ENCODE measurements at regions not wholly inside any gene's neighbourhood (a gene's known extent, or its start where the extent isn't known, plus 50 kb on each side); places are given as distances from the start of the nearest gene placed in this dataset.

GRCh38 chr14:76585616-76586015 lies 175.7 kb upstream of the VASH1 start:
- no peak overlapping the region for H3K27ac ChIP-seq
- DNase-seq = no peak
- H3K4me3 ChIP-seq = no peak overlapping the region
- H3K9me3 ChIP-seq = no peaks in the 10 kb centered on the region
- 44 to 50% methylated on average over 6 to 8 of the region's 8 CpGs for WGBS, 2 donors
- H3K36me3 ChIP-seq = no peaks in the 10 kb centered on the region
- intact Hi-C loops (cut with DNase I) = no loop called here
- TF ChIP-seq POLR2A (IDR thresholded peaks at IDR 0.05) = no peak
- TF ChIP-seq, protein P1, sequence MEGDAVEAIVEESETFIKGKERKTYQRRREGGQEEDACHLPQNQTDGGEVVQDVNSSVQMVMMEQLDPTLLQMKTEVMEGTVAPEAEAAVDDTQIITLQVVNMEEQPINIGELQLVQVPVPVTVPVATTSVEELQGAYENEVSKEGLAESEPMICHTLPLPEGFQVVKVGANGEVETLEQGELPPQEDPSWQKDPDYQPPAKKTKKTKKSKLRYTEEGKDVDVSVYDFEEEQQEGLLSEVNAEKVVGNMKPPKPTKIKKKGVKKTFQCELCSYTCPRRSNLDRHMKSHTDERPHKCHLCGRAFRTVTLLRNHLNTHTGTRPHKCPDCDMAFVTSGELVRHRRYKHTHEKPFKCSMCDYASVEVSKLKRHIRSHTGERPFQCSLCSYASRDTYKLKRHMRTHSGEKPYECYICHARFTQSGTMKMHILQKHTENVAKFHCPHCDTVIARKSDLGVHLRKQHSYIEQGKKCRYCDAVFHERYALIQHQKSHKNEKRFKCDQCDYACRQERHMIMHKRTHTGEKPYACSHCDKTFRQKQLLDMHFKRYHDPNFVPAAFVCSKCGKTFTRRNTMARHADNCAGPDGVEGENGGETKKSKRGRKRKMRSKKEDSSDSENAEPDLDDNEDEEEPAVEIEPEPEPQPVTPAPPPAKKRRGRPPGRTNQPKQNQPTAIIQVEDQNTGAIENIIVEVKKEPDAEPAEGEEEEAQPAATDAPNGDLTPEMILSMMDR (IDR thresholded peaks at IDR 0.05) = no peak
- H3K27me3 ChIP-seq = no peaks in the 10 kb centered on the region
- H3K4me1 ChIP-seq = peaks cover 0 to 10% (median 0%) of the 10 kb centered on the region in 3 donors

DNA sequence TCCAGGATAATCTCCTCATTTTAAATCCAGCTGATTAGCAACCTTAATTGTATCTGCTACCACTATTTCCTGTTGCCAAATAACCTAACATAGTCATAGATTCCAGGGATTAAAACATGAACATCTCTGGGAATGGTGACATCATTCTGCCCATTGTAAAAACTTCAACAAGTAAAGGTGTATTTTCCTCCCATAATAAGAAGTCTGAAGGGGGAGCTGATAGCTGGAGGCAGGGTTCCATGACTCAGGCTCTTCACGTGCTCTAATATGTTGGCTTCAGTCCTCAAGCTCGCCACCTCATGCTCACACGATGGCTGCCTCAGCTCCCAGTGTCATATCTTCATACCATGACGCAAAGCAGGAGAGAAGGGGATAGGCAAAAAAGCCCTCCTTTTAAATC lies 172.0 kb upstream of the VASH1 start:
- Histone ChIP-seq H3K27me3 (no peaks in the 10 kb centered on the region), H3K4me3 (no peak overlapping the region), H3K4me1 (peaks cover 0 to 5% (median 0%) of the 10 kb centered on the region in 3 donors), H3K27ac (no peak overlapping the region), H3K36me3 (no peaks in the 10 kb centered on the region), H3K9me3 (no peaks in the 10 kb centered on the region)
- intact Hi-C loops (cut with DNase I) = no loop called here
- WGBS, 2 donors = 53 to 72% methylated on average over 3 to 4 of the region's 4 CpGs
- TF ChIP-seq, protein P1 (IDR thresholded peaks at IDR 0.05) = no peak
- no peak for TF ChIP-seq POLR2A (IDR thresholded peaks at IDR 0.05)
- DNase-seq = no peak

DNA sequence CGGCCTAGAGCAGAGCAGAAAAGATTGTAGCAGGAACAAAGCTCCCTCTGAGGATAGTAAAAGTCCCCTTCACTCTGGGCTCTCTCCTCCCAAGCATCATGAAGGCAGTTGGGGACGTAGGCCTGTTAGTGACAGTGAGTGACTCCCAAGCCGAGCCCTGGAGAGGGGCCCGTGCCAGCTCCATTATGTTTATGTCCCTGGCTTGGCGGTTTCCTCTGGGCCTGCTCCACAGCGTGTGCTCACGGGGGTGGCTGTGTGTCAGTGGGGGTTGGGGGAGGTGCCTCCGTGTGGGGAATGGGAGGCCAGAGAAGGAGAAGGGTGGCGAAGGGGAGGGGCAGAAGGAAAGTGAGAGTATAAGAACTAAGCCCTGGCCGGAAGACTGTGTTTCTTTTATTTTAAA lies 170.0 kb upstream of the VASH1 start:
- intact Hi-C loops (cut with DNase I) = no loop called here
- 49 to 54% methylated on average over 3 to 6 of the region's 10 CpGs for WGBS, 2 donors
- Histone ChIP-seq H3K4me3 (no peak overlapping the region), H3K27me3 (no peaks in the 10 kb centered on the region), H3K27ac (no peak overlapping the region), H3K4me1 (no peaks in the 10 kb centered on the region), H3K36me3 (no peaks in the 10 kb centered on the region), H3K9me3 (no peaks in the 10 kb centered on the region)
- TF ChIP-seq, protein P1 (IDR thresholded peaks at IDR 0.05) = no peak
- no peak for TF ChIP-seq POLR2A (IDR thresholded peaks at IDR 0.05)
- DNase-seq = no peak

DNA sequence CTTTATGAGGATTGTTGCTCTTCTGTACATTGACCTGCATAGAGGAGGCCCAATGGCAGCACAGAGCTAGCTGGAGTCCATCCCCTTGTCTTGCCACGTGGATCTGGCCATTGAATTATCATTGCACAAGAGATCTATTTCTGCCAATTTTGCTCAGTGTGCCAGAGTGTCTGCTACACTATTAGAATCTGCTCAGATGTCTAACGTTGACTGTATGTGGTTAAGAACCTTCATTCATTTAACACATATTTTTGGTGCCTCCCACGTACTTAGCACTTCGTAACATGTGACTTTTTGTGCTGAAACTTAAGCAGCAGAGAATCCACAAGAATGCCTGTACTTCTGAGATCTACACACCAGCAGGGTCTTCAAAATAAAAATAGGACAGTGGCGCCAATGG lies 166.0 kb upstream of the VASH1 start:
- H3K27ac ChIP-seq = no peak overlapping the region
- H3K27me3 ChIP-seq = peaks cover 0 to 7% (median 0%) of the 10 kb centered on the region in 4 donors
- intact Hi-C loops (cut with DNase I) = no loop called here
- H3K9me3 ChIP-seq = no peaks in the 10 kb centered on the region
- no peak for TF ChIP-seq POLR2A (IDR thresholded peaks at IDR 0.05)
- TF ChIP-seq, protein P1 (IDR thresholded peaks at IDR 0.05) = no peak
- H3K4me3 ChIP-seq = no peak overlapping the region
- H3K36me3 ChIP-seq = no peaks in the 10 kb centered on the region
- WGBS, 2 donors = 67 to 71% methylated on average over 5 of the region's 5 CpGs
- no peaks in the 10 kb centered on the region for H3K4me1 ChIP-seq
- DNase-seq = no peak

- Histone ChIP-seq H3K36me3 (no peaks in the 10 kb centered on the region), H3K4me3 (no peak overlapping the region), H3K27me3 (peaks cover 0 to 7% (median 0%) of the 10 kb centered on the region in 4 donors), H3K9me3 (no peaks in the 10 kb centered on the region), H3K4me1 (no peaks in the 10 kb centered on the region), H3K27ac (no peak overlapping the region)
- WGBS, 2 donors = 60 to 76% methylated on average over 2 to 3 of the region's 3 CpGs
- no peak for DNase-seq
- TF ChIP-seq POLR2A (IDR thresholded peaks at IDR 0.05) = no peak
- TF ChIP-seq, protein P1 (IDR thresholded peaks at IDR 0.05) = no peak
- intact Hi-C loops (cut with DNase I) = no loop called here
Measured at GRCh38 chr14:76597387-76597786, 163.9 kb upstream of the VASH1 start.

Data from esophagus squamous epithelium (tissue), 5 donors.